HG03095 (cell line): ENCODE measurements at regions not wholly inside any gene's neighbourhood (a gene's known extent, or its start where the extent isn't known, plus 50 kb on each side); places are given as distances from the start of the nearest gene placed in this dataset.

Experiments used
- ATAC-seq: cut with Tn5 transposase; IDR thresholded peaks from one replicate; pipeline ENCODE4 v1.9.1; 2021; ENCODE audit warnings: moderate library complexity; ENCODE audit not compliant: unreplicated experiment

DNA sequence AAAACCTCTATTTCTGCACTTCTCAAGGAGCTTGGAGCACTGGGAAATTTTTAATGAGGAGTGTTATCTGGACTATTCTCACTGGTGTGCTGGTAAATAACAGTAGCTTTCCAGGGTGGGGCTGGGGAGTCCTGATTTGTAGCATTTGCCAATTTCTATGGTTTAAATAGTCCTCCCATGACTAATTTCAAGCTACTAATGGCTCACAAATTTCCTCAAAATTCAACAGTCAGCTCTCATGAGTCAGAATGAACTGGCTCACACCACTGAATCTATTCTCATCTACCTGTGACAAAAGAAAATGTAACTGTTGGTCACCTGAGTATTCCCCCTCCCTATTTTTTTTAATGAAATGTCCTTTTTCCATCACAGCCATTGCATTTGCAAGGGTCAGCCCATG is 449.6 kb downstream of the KIF16B start:
- ATAC-seq = no peak

DNA sequence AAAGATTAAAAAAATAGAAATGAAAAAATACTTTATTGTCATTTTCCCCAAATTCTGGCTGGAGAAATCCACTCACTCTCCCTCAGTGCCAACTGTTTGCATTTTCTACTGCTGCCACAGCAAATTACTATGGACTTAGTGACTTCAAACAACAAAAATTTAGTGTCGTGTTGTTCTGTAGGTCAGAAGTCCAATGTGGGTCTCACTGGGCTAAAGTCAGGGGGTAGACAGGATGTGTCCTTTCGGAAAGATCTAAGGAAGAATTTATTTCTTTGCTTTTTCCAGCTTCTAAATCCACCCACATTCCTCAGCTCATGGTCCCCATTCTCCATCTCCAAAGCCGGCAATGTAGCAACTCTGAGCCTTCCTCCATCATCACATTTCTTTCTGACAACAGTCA is 453.3 kb downstream of the KIF16B start:
- no peak for ATAC-seq

DNA sequence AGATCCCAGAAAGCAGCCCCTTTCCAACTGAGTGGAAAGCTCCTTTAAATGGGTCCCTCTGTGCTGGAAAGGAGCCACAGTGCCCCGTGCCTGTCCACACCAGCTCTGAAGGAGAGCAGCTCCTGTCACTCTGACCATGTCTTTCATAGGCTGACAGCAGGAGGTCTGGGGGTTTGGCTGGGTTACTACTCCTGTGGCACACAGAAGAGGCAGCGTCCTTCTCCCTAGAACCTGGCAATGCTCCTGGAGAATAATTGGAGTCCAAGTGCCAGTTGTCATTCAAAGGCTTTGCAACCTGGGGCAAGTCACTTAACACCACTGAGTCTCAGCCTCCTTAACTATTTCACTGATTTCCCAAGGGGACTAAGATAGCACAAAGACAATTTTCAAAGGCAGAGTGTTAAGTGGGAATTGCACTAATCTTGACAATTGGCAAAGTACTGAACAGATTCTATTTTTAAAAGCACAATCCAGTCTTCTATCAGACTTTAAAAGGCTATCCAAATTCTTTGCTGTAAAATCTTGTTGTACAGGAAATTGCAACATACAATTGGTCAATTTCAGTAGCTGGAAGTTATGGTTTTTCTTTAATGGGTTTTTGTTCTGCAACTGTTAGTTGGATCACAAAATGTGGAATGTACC is 457.2 kb downstream of the KIF16B start:
- ATAC-seq = no peak

GRCh38 chr20:16113736-16114135 is 459.5 kb downstream of the KIF16B start:
- ATAC-seq = no peak

DNA sequence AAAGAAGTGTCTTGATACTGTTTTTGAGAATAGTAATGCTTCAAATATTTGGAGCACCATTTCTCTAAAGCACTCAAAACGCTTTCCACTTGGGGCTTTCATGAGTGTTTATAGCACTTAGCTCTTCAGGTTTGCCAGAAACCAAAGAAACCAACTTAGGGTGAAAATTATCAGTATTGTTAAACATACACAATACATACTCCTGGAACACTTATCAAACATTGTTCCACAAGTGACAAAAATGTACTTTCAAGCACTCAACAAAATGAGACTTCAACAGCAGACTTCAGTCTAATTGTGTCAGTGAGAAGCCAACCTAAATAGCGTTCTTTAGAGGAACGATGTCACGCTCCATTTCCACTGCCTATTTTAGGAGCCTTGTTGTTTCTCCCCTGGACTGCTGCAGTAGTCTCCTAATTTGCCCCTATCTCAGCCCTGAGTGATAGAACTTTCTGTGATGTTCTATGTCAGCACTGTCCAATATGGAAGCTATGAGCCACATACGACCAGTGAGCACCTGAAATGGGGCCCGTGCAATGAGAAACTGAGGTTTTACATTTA is 461.3 kb downstream of the KIF16B start:
- ATAC-seq = no peak

DNA sequence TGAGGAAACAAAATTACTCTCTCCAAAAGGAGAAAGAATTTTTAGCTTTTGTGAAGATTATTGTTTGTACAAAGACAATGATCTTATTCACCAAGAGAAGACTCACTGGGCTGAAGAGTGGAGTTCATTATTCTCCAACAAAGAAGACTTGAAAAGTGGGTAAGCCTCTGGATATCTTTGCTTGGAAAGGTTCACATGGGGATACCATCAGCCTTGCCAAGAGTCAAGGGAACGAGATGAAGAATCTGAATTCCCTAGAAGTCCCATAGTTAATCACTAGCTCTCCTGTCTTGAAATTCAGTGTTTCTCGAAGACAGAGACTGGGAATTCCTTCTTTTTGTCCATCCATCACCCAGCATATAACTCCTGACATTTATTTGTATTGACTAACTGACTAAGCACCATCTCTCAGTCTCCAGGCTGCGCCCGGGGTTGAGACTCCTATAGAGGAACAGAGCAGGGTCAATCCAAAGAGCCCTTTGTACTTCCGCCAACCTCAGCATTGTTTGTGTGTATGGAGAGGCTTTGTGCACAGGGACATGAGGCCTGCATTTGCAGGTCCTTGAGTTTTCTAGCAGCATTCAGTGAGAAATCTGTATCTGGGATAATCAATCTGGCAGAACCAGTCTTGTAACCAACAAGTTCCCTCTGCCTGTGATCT is 461.9 kb downstream of the KIF16B start:
- ATAC-seq = no peak

DNA sequence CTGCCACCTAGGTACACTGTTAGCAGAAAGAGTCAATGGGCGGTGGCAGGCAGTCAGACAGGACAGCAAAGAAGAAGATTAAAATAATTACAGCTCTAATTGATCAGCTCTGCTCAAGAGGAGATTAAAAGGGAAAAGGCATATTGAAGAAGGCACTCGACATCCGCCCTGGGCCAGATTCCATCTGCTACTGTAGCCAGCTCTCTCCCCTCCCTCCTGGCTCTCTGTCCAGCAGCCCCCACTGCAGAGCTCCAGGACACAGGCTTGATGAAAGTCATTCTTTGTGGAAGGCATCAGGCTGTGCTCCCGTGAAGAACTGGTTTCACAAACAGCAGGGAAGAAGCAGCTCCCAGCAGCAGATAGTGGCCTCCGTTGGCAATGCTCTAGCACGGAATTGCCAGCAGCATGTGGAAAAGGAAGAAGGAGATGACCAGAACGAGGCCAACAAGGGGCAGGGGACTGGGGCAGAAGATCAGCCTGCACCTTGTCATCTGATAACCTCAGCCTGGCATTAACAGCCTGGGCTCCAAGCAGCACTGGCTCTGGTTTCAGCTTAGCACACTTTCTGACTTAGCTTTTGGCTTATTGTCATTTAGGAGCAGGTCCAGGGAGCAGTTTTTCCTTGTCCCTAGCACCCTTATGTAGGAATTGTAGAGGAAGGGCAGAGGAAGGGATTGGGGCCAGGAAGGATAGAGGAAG is 465.9 kb downstream of the KIF16B start:
- ATAC-seq = no peak

DNA sequence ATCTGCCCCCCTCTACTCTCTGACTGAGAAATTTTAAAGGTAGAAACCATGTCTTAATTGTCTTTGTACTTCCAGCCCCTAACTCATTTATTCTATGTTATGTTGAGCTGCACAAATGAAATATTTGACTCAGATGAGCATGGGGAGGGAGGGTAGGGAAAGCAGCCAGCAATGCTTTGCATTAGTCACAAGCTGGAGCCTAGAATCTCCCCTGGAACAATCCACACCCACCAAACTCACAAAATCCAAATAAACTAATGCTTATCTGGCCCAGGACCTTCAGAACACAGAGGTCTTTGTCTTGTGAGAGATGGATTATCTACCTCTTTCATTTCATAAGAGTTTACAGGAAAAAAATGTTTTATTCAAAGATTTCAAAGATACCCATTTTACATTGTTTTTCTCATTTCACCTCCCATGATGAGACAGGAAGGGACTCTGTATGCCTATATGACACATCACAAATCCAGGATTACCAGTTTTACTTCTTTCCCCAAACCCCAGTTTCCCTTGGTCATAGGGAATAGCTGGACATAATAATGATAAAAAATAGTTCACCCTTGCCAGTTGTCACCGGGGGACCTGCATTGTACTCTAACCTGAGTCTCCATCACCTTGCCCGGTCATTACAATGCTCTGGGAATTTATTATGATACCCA is 466.9 kb downstream of the KIF16B start:
- ATAC-seq = no peak

DNA sequence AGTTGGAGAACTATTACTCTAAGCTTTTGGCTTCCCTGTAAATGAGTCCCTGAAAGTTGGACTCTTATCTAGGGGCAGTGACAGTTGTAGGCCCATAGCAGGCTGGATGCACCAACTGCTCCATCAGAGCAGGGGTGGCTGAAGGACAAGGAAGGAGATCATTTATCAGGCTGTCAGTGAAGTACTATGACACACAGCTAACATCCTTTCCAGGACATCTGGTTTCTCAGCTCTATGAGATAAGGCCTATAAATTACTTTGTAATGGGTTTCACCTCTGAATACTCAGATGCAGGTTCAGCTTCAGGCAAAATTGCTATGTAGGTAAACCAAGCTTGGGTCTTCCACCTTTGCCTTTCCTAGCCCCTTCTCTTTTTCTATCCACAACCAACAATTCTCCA is 468.5 kb downstream of the KIF16B start:
- ATAC-seq = no peak
